ENCODE measurements at regions not wholly inside any gene's neighbourhood (a gene's known extent, or its start where the extent isn't known, plus 50 kb on each side); places are given as distances from the start of the nearest gene placed in this dataset.

GRCh38 chr3:87135412-87135811 lies 91.7 kb upstream of the CHMP2B start:
- TF ChIP-seq POLR2A (IDR thresholded peaks at IDR 0.05) (no peak), CTCF (IDR thresholded peaks at IDR 0.05) (no peak)
